ENCODE measurements at regions not wholly inside any gene's neighbourhood (a gene's known extent, or its start where the extent isn't known, plus 50 kb on each side); places are given as distances from the start of the nearest gene placed in this dataset.

- H3K36me3 Mint-ChIP-seq, result peaks cover 0 to 21% (median 0%) of the 10 kb centered on the region in 5 donors
- H3K4me1 ChIP-seq (ENCODE audit: control insufficient read depth in 2 of 2, insufficient read depth in 2 of 2, low read length in 2 of 2), result peaks cover 0 to 7% of the 10 kb centered on the region in 2 donors
- no peaks in the 10 kb centered on the region for H3K9me3 ChIP-seq (ENCODE audit: control insufficient read depth in 2 of 3, low read length in 3 of 3)
- no peaks in the 10 kb centered on the region for H3K36me3 ChIP-seq (ENCODE audit: control insufficient read depth in 2 of 3, insufficient read depth in 3 of 3, low read length in 3 of 3)
- H3K9me3 Mint-ChIP-seq, result peaks cover 0 to 12% (median 0%) of the 10 kb centered on the region in 11 donors
- H3K27ac Mint-ChIP-seq, result peak overlapping the region in 2 of 9 donors; percentile 69 to 72
- DNase-seq (no peak), ATAC-seq (peak; percentile 33)
- intact Hi-C loops (cut with micrococcal nuclease), result loop anchor here in 1 of 2 donors (5.0 kb wide), 1 partner anchor 670 kb away; no protein-coding TSS in a partner anchor
- no peak overlapping the region for H3K4me3 Mint-ChIP-seq
- no peak overlapping the region for H3K27ac ChIP-seq (ENCODE audit: low read depth, low read length)
- no peaks in the 10 kb centered on the region for H3K27me3 ChIP-seq (ENCODE audit: control insufficient read depth in 2 of 2, insufficient read depth in 2 of 2, low read length in 2 of 2)
- H3K4me1 Mint-ChIP-seq, result peaks cover 0 to 63% (median 20%) of the 10 kb centered on the region in 7 donors
- ChIA-PET CTCF (interaction anchor here (0.7 to 0.8 kb wide), 3 partner anchors 8 to 94 kb away, joined by 3 to 4 read pairs (median 3); no protein-coding TSS in a partner anchor), POLR2A (interaction anchor here (0.6 kb wide), 2 partner anchors 8 to 1111 kb away, joined by 3 read pairs; partner anchors contain the start of gene WDR12)
- H3K27me3 Mint-ChIP-seq, result peaks cover 0 to 4% (median 0%) of the 10 kb centered on the region in 5 donors
- H3K4me3 ChIP-seq (ENCODE audit: low read length), result no peak overlapping the region
Observed at GRCh38 chr2:204022550-204022949, 86.0 kb downstream of the ICOS start.

- Mint-ChIP-seq H3K27ac (peak overlapping the region in 5 of 9 donors; percentile 54 to 72 (median 69)), H3K36me3 (peaks cover 0 to 15% (median 0%) of the 10 kb centered on the region in 5 donors), H3K27me3 (peaks cover 0 to 4% (median 0%) of the 10 kb centered on the region in 5 donors), H3K4me1 (peaks cover 0 to 66% (median 20%) of the 10 kb centered on the region in 7 donors), H3K4me3 (no peak overlapping the region), H3K9me3 (peaks cover 0 to 7% (median 0%) of the 10 kb centered on the region in 11 donors)
- ChIA-PET POLR2A (interaction anchor here (0.6 kb wide), 3 partner anchors 9 to 1111 kb away, joined by 3 to 6 read pairs (median 3); partner anchors contain the start of gene WDR12), CTCF (interaction anchor here (0.7 to 0.8 kb wide), 3 partner anchors 8 to 94 kb away, joined by 3 to 4 read pairs (median 3); no protein-coding TSS in a partner anchor)
- Histone ChIP-seq H3K4me3 (ENCODE audit: low read length) (no peak overlapping the region), H3K9me3 (ENCODE audit: control insufficient read depth in 2 of 3, low read length in 3 of 3) (no peaks in the 10 kb centered on the region), H3K36me3 (ENCODE audit: control insufficient read depth in 2 of 3, insufficient read depth in 3 of 3, low read length in 3 of 3) (no peaks in the 10 kb centered on the region), H3K27me3 (ENCODE audit: control insufficient read depth in 2 of 2, insufficient read depth in 2 of 2, low read length in 2 of 2) (no peaks in the 10 kb centered on the region), H3K4me1 (ENCODE audit: control insufficient read depth in 2 of 2, insufficient read depth in 2 of 2, low read length in 2 of 2) (peaks cover 0 to 7% of the 10 kb centered on the region in 2 donors), H3K27ac (ENCODE audit: low read depth, low read length) (no peak overlapping the region)
- peak; percentile 65 for ATAC-seq
- intact Hi-C loops (cut with micrococcal nuclease), result loop anchor here in 1 of 2 donors (5.0 kb wide), 1 partner anchor 669 kb away; no protein-coding TSS in a partner anchor
- DNase-seq, result peak in 5 of 9 donors; percentile 11 to 51 (median 17)
Observed at GRCh38 chr2:204023088-204023487, 86.5 kb downstream of the ICOS start.

- no peak for DNase-seq
- H3K27me3 Mint-ChIP-seq, result no peaks in the 10 kb centered on the region
- peaks cover 0 to 4% (median 0%) of the 10 kb centered on the region in 11 donors for H3K9me3 Mint-ChIP-seq
- no peaks in the 10 kb centered on the region for H3K36me3 ChIP-seq (ENCODE audit: control insufficient read depth in 2 of 3, insufficient read depth in 3 of 3, low read length in 3 of 3)
- H3K27ac Mint-ChIP-seq, result peak overlapping the region in 1 of 9 donors; percentile 28
- H3K4me3 ChIP-seq (ENCODE audit: low read length), result no peak overlapping the region
- POLR2A ChIA-PET, result interaction anchor here (0.9 kb wide), 1 partner anchor 90 kb away, joined by 3 read pairs; no protein-coding TSS in a partner anchor
- no peaks in the 10 kb centered on the region for H3K9me3 ChIP-seq (ENCODE audit: control insufficient read depth in 2 of 3, low read length in 3 of 3)
- H3K27me3 ChIP-seq (ENCODE audit: control insufficient read depth in 2 of 2, insufficient read depth in 2 of 2, low read length in 2 of 2), result no peaks in the 10 kb centered on the region
- CTCF ChIA-PET, result interaction anchor here (1.2 to 1.8 kb wide), 3 partner anchors 13 to 27 kb away, joined by 3 to 4 read pairs (median 3); no protein-coding TSS in a partner anchor
- intact Hi-C loops (cut with micrococcal nuclease), result loop anchor here (1.0 to 5.0 kb wide), 3 partner anchors 27 to 668 kb away; no protein-coding TSS in a partner anchor
- peaks cover 0 to 14% (median 0%) of the 10 kb centered on the region in 5 donors for H3K36me3 Mint-ChIP-seq
- no peak for ATAC-seq
- H3K4me3 Mint-ChIP-seq, result no peak overlapping the region
- no peak overlapping the region for H3K27ac ChIP-seq (ENCODE audit: low read depth, low read length)
- H3K4me1 Mint-ChIP-seq, result peaks cover 0 to 56% (median 20%) of the 10 kb centered on the region in 7 donors
- H3K4me1 ChIP-seq (ENCODE audit: control insufficient read depth in 2 of 2, insufficient read depth in 2 of 2, low read length in 2 of 2), result peaks cover 0 to 7% of the 10 kb centered on the region in 2 donors
Observed at GRCh38 chr2:204024503-204024902, 87.9 kb downstream of the ICOS start.

- Histone ChIP-seq H3K27me3 (ENCODE audit: control insufficient read depth in 2 of 2, insufficient read depth in 2 of 2, low read length in 2 of 2) (no peaks in the 10 kb centered on the region), H3K9me3 (ENCODE audit: control insufficient read depth in 2 of 3, low read length in 3 of 3) (no peaks in the 10 kb centered on the region), H3K4me3 (ENCODE audit: low read length) (no peak overlapping the region), H3K36me3 (ENCODE audit: control insufficient read depth in 2 of 3, insufficient read depth in 3 of 3, low read length in 3 of 3) (no peaks in the 10 kb centered on the region), H3K4me1 (ENCODE audit: control insufficient read depth in 2 of 2, insufficient read depth in 2 of 2, low read length in 2 of 2) (peaks cover 0 to 7% of the 10 kb centered on the region in 2 donors), H3K27ac (ENCODE audit: low read depth, low read length) (no peak overlapping the region)
- Mint-ChIP-seq H3K4me1 (peaks cover 0 to 51% (median 20%) of the 10 kb centered on the region in 7 donors), H3K27ac (peak overlapping the region in 1 of 9 donors; percentile 28), H3K4me3 (no peak overlapping the region), H3K9me3 (peaks cover 0 to 4% (median 0%) of the 10 kb centered on the region in 11 donors), H3K36me3 (peaks cover 0 to 14% (median 0%) of the 10 kb centered on the region in 5 donors), H3K27me3 (no peaks in the 10 kb centered on the region)
- intact Hi-C loops (cut with micrococcal nuclease), result loop anchor here (1.0 to 5.0 kb wide), 4 partner anchors 26 to 667 kb away; no protein-coding TSS in a partner anchor
- POLR2A ChIA-PET, result no interaction called here
- ATAC-seq (no peak), DNase-seq (no peak)
- CTCF ChIA-PET, result interaction anchor here (0.6 to 1.8 kb wide), 4 partner anchors 13 to 28 kb away, joined by 3 to 5 read pairs (median 4); no protein-coding TSS in a partner anchor
Observed at GRCh38 chr2:204024906-204025475, 88.4 kb downstream of the ICOS start.

- Histone ChIP-seq H3K4me3 (ENCODE audit: low read length) (no peak overlapping the region), H3K9me3 (ENCODE audit: control insufficient read depth in 2 of 3, low read length in 3 of 3) (no peaks in the 10 kb centered on the region), H3K4me1 (ENCODE audit: control insufficient read depth in 2 of 2, insufficient read depth in 2 of 2, low read length in 2 of 2) (peaks cover 0 to 7% of the 10 kb centered on the region in 2 donors), H3K27ac (ENCODE audit: low read depth, low read length) (no peak overlapping the region), H3K36me3 (ENCODE audit: control insufficient read depth in 2 of 3, insufficient read depth in 3 of 3, low read length in 3 of 3) (no peaks in the 10 kb centered on the region), H3K27me3 (ENCODE audit: control insufficient read depth in 2 of 2, insufficient read depth in 2 of 2, low read length in 2 of 2) (no peaks in the 10 kb centered on the region)
- Mint-ChIP-seq H3K4me1 (peaks cover 0 to 49% (median 20%) of the 10 kb centered on the region in 7 donors), H3K4me3 (peak overlapping the region in 1 of 10 donors; percentile 7), H3K27me3 (no peaks in the 10 kb centered on the region), H3K27ac (peak overlapping the region in 3 of 9 donors; percentile 16 to 78 (median 22)), H3K9me3 (peaks cover 0 to 4% (median 0%) of the 10 kb centered on the region in 11 donors), H3K36me3 (peaks cover 0 to 16% (median 0%) of the 10 kb centered on the region in 5 donors)
- CTCF ChIA-PET, result no interaction called here
- intact Hi-C loops (cut with micrococcal nuclease), result loop anchor here in 1 of 2 donors (2.0 to 5.0 kb wide), 2 partner anchors 81 to 87 kb away; no protein-coding TSS in a partner anchor
- ATAC-seq, result no peak
- POLR2A ChIA-PET, result no interaction called here
- DNase-seq, result no peak
Observed at GRCh38 chr2:204026294-204026693, 89.7 kb downstream of the ICOS start.

GRCh38 chr2:204027091-204027490, 90.5 kb downstream of the ICOS start:
- peak in 3 of 9 donors; percentile 9 to 23 (median 14) for DNase-seq
- Histone ChIP-seq H3K27ac (ENCODE audit: low read depth, low read length) (no peak overlapping the region), H3K36me3 (ENCODE audit: control insufficient read depth in 2 of 3, insufficient read depth in 3 of 3, low read length in 3 of 3) (no peaks in the 10 kb centered on the region), H3K9me3 (ENCODE audit: control insufficient read depth in 2 of 3, low read length in 3 of 3) (no peaks in the 10 kb centered on the region), H3K4me1 (ENCODE audit: control insufficient read depth in 2 of 2, insufficient read depth in 2 of 2, low read length in 2 of 2) (peaks cover 0 to 7% of the 10 kb centered on the region in 2 donors), H3K4me3 (ENCODE audit: low read length) (no peak overlapping the region), H3K27me3 (ENCODE audit: control insufficient read depth in 2 of 2, insufficient read depth in 2 of 2, low read length in 2 of 2) (no peaks in the 10 kb centered on the region)
- peak; percentile 70 for ATAC-seq
- H3K36me3 Mint-ChIP-seq, result peaks cover 0 to 16% (median 0%) of the 10 kb centered on the region in 5 donors
- H3K4me1 Mint-ChIP-seq, result peaks cover 0 to 44% (median 20%) of the 10 kb centered on the region in 7 donors
- ChIA-PET CTCF (no interaction called here), POLR2A (no interaction called here)
- intact Hi-C loops (cut with micrococcal nuclease), result loop anchor here in 1 of 2 donors (1.0 to 5.0 kb wide), 3 partner anchors 21 to 88 kb away; no protein-coding TSS in a partner anchor
- peak overlapping the region in 4 of 9 donors; percentile 13 to 78 (median 28) for H3K27ac Mint-ChIP-seq
- H3K9me3 Mint-ChIP-seq, result peaks cover 0 to 4% (median 0%) of the 10 kb centered on the region in 11 donors
- H3K27me3 Mint-ChIP-seq, result no peaks in the 10 kb centered on the region
- H3K4me3 Mint-ChIP-seq, result peak overlapping the region in 1 of 10 donors; percentile 23
